Right lobe of liver (tissue), 4 donors: ENCODE measurements at regions not wholly inside any gene's neighbourhood (a gene's known extent, or its start where the extent isn't known, plus 50 kb on each side); places are given as distances from the start of the nearest gene placed in this dataset.

Experiments
- CTCF ChIP-seq, 4 donors: fragments of 200-600 bp in 3 of 4; fragments of 450-650 bp in 1 of 4; IDR thresholded peaks; one replicate each; pipeline versions ENCODE4 v1.5.1 to v1.8.0; 2016 to 2022; ENCODE audit warnings: antibody characterized with exemption in 4 of 4, mild to moderate bottlenecking in 2 of 4
- POLR2A ChIP-seq: fragments of 450-650 bp; IDR thresholded peaks from one replicate; pipeline ENCODE4 v1.6.1; 2017; ENCODE audit warnings: antibody characterized with exemption, mild to moderate bottlenecking
- donor health status: DM: no; HTN: no; CAD: no.
- donor health status: DM: no; HTN: no; CAD: no.
- donor health status: DM: no; HTN: yes; CAD: no.

DNA sequence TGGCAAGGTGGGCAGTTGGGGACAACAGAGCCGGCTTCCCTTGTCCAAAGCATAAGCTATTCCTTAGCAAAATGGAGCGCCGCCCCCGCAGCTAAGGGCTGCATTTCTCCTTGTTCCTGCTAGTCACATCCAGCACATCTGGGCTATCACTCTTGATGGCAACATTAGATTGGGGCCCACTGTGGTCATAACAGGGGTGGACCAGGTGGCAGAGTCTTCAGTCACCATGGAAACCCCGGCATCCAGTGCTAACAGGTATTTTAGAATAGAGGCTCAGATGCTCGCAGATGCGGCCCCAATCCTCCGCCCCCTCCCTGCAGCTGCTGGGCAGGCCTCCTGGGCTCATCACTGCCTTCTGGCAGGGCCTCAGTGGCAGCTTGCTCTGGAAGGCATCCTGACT is 125.9 kb downstream of the GPCPD1 start:
- TF ChIP-seq CTCF (IDR thresholded peaks at IDR 0.05) (no peak), POLR2A (no peak)
